ENCODE measurements at regions not wholly inside any gene's neighbourhood (a gene's known extent, or its start where the extent isn't known, plus 50 kb on each side); places are given as distances from the start of the nearest gene placed in this dataset.

DNA sequence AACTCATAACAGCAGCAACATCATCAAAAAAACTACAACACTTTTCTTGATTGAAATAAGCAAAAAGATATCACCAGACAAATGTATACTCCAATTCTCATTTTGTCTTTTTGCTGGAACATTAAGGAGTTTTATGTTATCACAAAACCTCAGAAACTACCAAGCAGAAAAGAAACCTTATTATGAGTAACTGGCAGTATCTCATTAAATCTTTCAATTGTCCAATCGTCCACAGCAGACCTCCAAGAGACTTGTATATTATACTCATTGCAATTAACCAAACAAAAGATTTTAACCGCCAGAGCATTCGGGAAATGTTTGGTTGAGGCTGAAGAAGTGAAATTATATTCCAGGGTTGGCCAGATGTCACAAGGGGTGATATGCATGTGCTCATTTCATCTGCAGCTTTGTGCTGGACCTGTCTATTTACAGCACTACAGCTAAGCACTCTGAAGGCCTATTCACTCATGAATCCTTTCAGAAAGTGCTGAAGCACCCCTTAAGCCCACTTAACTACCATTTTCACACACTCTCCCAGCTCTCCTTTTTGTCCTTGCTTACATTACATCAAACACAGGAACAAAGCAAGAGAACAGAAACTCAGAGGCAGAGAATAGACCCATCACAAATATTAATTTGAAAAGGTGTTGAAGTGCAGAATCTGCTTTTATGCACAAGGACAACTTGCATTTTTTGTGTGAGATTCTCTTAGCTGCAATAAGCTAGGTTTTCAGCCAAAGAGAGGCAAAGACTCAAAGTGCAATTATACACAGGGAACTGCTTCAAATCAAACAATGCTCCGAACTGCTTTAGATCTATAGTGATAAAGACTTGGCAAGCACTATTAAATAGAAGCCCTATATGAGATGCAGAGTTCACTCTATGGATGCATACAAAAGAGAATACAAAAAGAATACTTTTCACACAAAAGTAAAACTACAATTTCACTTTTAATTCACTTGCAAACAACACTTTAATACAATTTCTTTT lies 150.4 kb upstream of the POU5F2 start:
- no peak for DNase-seq
- intact Hi-C loops (cut with DNase I), result no loop called here
- H3K4me1 ChIP-seq, result peaks cover 0 to 8% of the 10 kb centered on the region in 2 donors
- no peaks in the 10 kb centered on the region for H3K27me3 ChIP-seq
- TF ChIP-seq, protein P1, sequence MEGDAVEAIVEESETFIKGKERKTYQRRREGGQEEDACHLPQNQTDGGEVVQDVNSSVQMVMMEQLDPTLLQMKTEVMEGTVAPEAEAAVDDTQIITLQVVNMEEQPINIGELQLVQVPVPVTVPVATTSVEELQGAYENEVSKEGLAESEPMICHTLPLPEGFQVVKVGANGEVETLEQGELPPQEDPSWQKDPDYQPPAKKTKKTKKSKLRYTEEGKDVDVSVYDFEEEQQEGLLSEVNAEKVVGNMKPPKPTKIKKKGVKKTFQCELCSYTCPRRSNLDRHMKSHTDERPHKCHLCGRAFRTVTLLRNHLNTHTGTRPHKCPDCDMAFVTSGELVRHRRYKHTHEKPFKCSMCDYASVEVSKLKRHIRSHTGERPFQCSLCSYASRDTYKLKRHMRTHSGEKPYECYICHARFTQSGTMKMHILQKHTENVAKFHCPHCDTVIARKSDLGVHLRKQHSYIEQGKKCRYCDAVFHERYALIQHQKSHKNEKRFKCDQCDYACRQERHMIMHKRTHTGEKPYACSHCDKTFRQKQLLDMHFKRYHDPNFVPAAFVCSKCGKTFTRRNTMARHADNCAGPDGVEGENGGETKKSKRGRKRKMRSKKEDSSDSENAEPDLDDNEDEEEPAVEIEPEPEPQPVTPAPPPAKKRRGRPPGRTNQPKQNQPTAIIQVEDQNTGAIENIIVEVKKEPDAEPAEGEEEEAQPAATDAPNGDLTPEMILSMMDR (IDR thresholded peaks at IDR 0.05), result no peak
- H3K9me3 ChIP-seq, result no peaks in the 10 kb centered on the region
- H3K4me3 ChIP-seq, result no peak overlapping the region
- no peak overlapping the region for H3K27ac ChIP-seq
- H3K36me3 ChIP-seq, result no peaks in the 10 kb centered on the region
- ATAC-seq, result peak; percentile 87

DNA sequence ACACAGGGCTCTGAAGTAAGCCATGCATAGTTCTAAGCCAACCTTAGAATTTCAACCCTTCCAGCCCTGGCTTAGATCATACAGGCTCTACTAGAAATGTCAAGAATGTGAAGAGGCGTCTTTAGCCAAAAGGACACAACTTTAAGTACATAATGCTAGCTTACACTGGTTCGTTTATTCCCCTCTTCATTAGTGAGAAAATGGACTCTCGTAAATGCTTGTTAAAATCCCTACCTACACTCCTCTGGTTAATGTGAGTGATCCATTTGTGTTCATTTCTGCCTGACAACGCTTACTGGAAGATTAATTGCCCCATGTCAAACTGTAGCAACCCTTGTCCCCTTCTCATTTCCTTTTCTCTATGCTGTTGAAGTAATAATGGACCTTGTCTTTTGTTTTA lies 149.3 kb upstream of the POU5F2 start:
- no peaks in the 10 kb centered on the region for H3K27me3 ChIP-seq
- intact Hi-C loops (cut with DNase I), result no loop called here
- no peak overlapping the region for H3K4me3 ChIP-seq
- H3K36me3 ChIP-seq, result no peaks in the 10 kb centered on the region
- H3K4me1 ChIP-seq, result peaks cover 0 to 9% of the 10 kb centered on the region in 2 donors
- TF ChIP-seq, protein P1 (IDR thresholded peaks at IDR 0.05), result no peak
- H3K9me3 ChIP-seq, result no peaks in the 10 kb centered on the region
- DNase-seq (no peak), ATAC-seq (peak; percentile 87)
- no peak overlapping the region for H3K27ac ChIP-seq

DNA sequence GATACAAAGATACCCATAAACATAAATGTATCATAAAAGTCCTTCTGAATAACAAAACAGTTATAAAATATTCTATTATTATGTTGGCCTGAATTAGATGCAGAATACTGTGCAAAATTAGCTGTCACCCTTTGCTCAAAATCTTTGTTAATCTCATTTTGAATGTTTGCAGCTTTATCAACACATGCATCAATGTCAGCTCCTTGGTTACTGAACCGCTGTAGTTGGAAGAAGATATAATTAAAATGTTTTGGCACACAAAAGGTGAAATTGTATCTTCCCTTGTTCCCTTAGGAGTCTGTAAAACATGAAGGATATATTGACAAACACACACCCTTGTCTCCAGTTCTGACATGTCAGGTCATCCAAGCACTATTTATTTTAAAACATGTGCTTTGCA lies 146.3 kb upstream of the POU5F2 start:
- no peak for ATAC-seq
- no peak for DNase-seq
- Histone ChIP-seq H3K4me1 (peaks cover 0 to 9% of the 10 kb centered on the region in 2 donors), H3K27me3 (no peaks in the 10 kb centered on the region), H3K4me3 (no peak overlapping the region), H3K27ac (no peak overlapping the region), H3K9me3 (no peaks in the 10 kb centered on the region), H3K36me3 (no peaks in the 10 kb centered on the region)
- TF ChIP-seq, protein P1 (IDR thresholded peaks at IDR 0.05), result no peak
- intact Hi-C loops (cut with DNase I), result no loop called here

GRCh38 chr5:93886917-93887361 lies 145.5 kb upstream of the POU5F2 start:
- Histone ChIP-seq H3K4me3 (no peak overlapping the region), H3K36me3 (no peaks in the 10 kb centered on the region), H3K4me1 (peaks cover 0 to 6% of the 10 kb centered on the region in 2 donors), H3K27ac (no peak overlapping the region), H3K9me3 (no peaks in the 10 kb centered on the region), H3K27me3 (no peaks in the 10 kb centered on the region)
- intact Hi-C loops (cut with DNase I), result no loop called here
- ATAC-seq (no peak), DNase-seq (no peak)
- TF ChIP-seq, protein P1 (IDR thresholded peaks at IDR 0.05), result no peak

DNA sequence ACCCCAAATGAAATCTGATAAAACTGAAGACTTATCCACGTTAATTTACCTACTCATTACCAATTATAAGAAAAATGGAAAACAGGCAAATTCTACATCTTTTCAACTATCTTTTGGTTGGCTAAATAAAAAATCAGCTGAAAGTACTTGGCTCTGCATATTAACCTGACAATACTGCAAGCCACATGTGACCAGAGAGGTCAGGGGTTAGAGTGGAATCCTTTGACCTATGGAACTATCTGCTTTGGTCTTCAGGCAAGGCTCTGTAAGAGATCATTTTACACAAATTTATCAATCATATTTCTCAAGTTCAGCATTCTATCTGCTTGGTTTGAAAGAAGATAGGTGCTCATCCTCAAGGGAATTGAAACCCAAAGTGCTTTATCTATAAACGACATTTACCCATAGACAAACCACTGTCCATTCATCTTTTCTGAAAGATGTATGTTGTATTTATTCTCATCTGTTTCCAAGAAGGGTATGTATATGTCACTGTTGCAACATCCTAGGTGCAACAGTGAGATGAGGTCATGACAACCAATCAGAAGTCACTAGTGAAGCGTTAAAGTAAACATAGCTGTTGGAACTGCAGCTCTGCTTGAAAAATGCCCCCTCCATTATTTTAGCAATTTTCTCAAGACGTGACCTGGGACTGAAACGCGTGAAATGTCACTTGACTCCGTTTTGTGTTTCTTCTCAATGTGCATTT lies 144.9 kb upstream of the POU5F2 start:
- Histone ChIP-seq H3K27ac (no peak overlapping the region), H3K36me3 (no peaks in the 10 kb centered on the region), H3K27me3 (no peaks in the 10 kb centered on the region), H3K4me3 (no peak overlapping the region), H3K4me1 (peaks cover 0 to 6% of the 10 kb centered on the region in 2 donors), H3K9me3 (no peaks in the 10 kb centered on the region)
- DNase-seq (no peak), ATAC-seq (no peak)
- intact Hi-C loops (cut with DNase I), result no loop called here
- TF ChIP-seq, protein P1 (IDR thresholded peaks at IDR 0.05), result no peak

All from left lung (tissue), 4 donors.